Muscle layer of colon (tissue), 2 donors: ENCODE measurements at regions not wholly inside any gene's neighbourhood (a gene's known extent, or its start where the extent isn't known, plus 50 kb on each side); places are given as distances from the start of the nearest gene placed in this dataset.

Experiments
- H3K27ac ChIP-seq: one replicate; pipeline ENCODE4 v1.7.0; 2013; ENCODE audit warnings: low read depth, mild to moderate bottlenecking, low read length, moderate library complexity
- H3K27me3 ChIP-seq, 2 donors: one replicate each; pipeline ENCODE4 v1.7.0; 2013; ENCODE audit warnings: low read length in 2 of 2, mild to moderate bottlenecking in 2 of 2; ENCODE audit not compliant: insufficient read depth in 2 of 2, control insufficient read depth in 1 of 2
- H3K36me3 ChIP-seq: one replicate; pipeline ENCODE4 v1.7.0; 2013; ENCODE audit warnings: mild to moderate bottlenecking, low read length; ENCODE audit not compliant: insufficient read depth
- H3K4me1 ChIP-seq: one replicate; pipeline ENCODE4 v1.7.0; 2013; ENCODE audit warnings: mild to moderate bottlenecking, low read length; ENCODE audit not compliant: insufficient read depth
- H3K4me3 ChIP-seq, 2 donors: one replicate each; pipeline ENCODE4 v1.7.0; 2013; ENCODE audit warnings: low read length in 2 of 2, low read depth in 1 of 2, mild to moderate bottlenecking in 1 of 2, moderate library complexity in 1 of 2
- H3K9ac ChIP-seq: one replicate; pipeline ENCODE4 v1.7.0; 2013; ENCODE audit warnings: low read length
- H3K9me3 ChIP-seq: one replicate; pipeline ENCODE4 v1.7.0; 2013; ENCODE audit warnings: mild to moderate bottlenecking, low read length
- donor health status: abdominal sarcoma.
- donor health status: Adenocarcinoma of cecum.

GRCh38 chr10:56745490-56745889 lies 384.4 kb upstream of the ZWINT start:
- no peak overlapping the region for H3K9ac ChIP-seq
- no peaks in the 10 kb centered on the region for H3K4me1 ChIP-seq
- H3K4me3 ChIP-seq, result no peak overlapping the region
- no peaks in the 10 kb centered on the region for H3K27me3 ChIP-seq
- H3K27ac ChIP-seq, result no peak overlapping the region
- no peaks in the 10 kb centered on the region for H3K9me3 ChIP-seq
- no peaks in the 10 kb centered on the region for H3K36me3 ChIP-seq

GRCh38 chr10:56728349-56728748 lies 367.3 kb upstream of the ZWINT start:
- no peaks in the 10 kb centered on the region for H3K4me1 ChIP-seq
- no peak overlapping the region for H3K4me3 ChIP-seq
- H3K9me3 ChIP-seq, result no peaks in the 10 kb centered on the region
- no peak overlapping the region for H3K9ac ChIP-seq
- no peaks in the 10 kb centered on the region for H3K36me3 ChIP-seq
- H3K27me3 ChIP-seq, result no peaks in the 10 kb centered on the region
- no peak overlapping the region for H3K27ac ChIP-seq

- no peaks in the 10 kb centered on the region for H3K4me1 ChIP-seq
- H3K36me3 ChIP-seq, result no peaks in the 10 kb centered on the region
- H3K4me3 ChIP-seq, result no peak overlapping the region
- H3K9ac ChIP-seq, result no peak overlapping the region
- H3K27me3 ChIP-seq, result no peaks in the 10 kb centered on the region
- H3K27ac ChIP-seq, result no peak overlapping the region
- no peaks in the 10 kb centered on the region for H3K9me3 ChIP-seq
Observed at GRCh38 chr10:56722912-56723311, 361.9 kb upstream of the ZWINT start.

- no peaks in the 10 kb centered on the region for H3K27me3 ChIP-seq
- H3K4me1 ChIP-seq, result no peaks in the 10 kb centered on the region
- H3K36me3 ChIP-seq, result no peaks in the 10 kb centered on the region
- no peak overlapping the region for H3K9ac ChIP-seq
- no peak overlapping the region for H3K4me3 ChIP-seq
- no peak overlapping the region for H3K27ac ChIP-seq
- H3K9me3 ChIP-seq, result no peaks in the 10 kb centered on the region
Observed at GRCh38 chr10:56715262-56715661, 354.2 kb upstream of the ZWINT start.

GRCh38 chr10:56698506-56698905 lies 337.4 kb upstream of the ZWINT start:
- Histone ChIP-seq H3K4me1 (no peaks in the 10 kb centered on the region), H3K27ac (no peak overlapping the region), H3K36me3 (no peaks in the 10 kb centered on the region), H3K4me3 (no peak overlapping the region), H3K27me3 (no peaks in the 10 kb centered on the region), H3K9ac (no peak overlapping the region), H3K9me3 (no peaks in the 10 kb centered on the region)

GRCh38 chr10:56679578-56679977 lies 318.5 kb upstream of the ZWINT start:
- Histone ChIP-seq H3K27me3 (no peaks in the 10 kb centered on the region), H3K4me1 (no peaks in the 10 kb centered on the region), H3K27ac (no peak overlapping the region), H3K36me3 (no peaks in the 10 kb centered on the region), H3K9ac (no peak overlapping the region), H3K4me3 (no peak overlapping the region), H3K9me3 (no peaks in the 10 kb centered on the region)

GRCh38 chr10:56662765-56663447 lies 301.8 kb upstream of the ZWINT start:
- no peaks in the 10 kb centered on the region for H3K36me3 ChIP-seq
- H3K4me3 ChIP-seq, result no peak overlapping the region
- no peak overlapping the region for H3K9ac ChIP-seq
- H3K4me1 ChIP-seq, result no peaks in the 10 kb centered on the region
- H3K27me3 ChIP-seq, result no peaks in the 10 kb centered on the region
- H3K27ac ChIP-seq, result no peak overlapping the region
- H3K9me3 ChIP-seq, result no peaks in the 10 kb centered on the region

GRCh38 chr10:56653289-56653688 lies 292.2 kb upstream of the ZWINT start:
- Histone ChIP-seq H3K27ac (no peak overlapping the region), H3K36me3 (no peaks in the 10 kb centered on the region), H3K4me1 (no peaks in the 10 kb centered on the region), H3K9me3 (peaks cover 3% of the 10 kb centered on the region), H3K9ac (no peak overlapping the region), H3K4me3 (no peak overlapping the region), H3K27me3 (no peaks in the 10 kb centered on the region)

GRCh38 chr10:56646329-56647111 lies 285.5 kb upstream of the ZWINT start:
- Histone ChIP-seq H3K9ac (no peak overlapping the region), H3K27ac (no peak overlapping the region), H3K4me1 (no peaks in the 10 kb centered on the region), H3K36me3 (no peaks in the 10 kb centered on the region), H3K27me3 (no peaks in the 10 kb centered on the region), H3K4me3 (no peak overlapping the region), H3K9me3 (no peaks in the 10 kb centered on the region)

- H3K4me3 ChIP-seq, result no peak overlapping the region
- H3K9ac ChIP-seq, result no peak overlapping the region
- H3K9me3 ChIP-seq, result no peaks in the 10 kb centered on the region
- H3K36me3 ChIP-seq, result no peaks in the 10 kb centered on the region
- H3K4me1 ChIP-seq, result no peaks in the 10 kb centered on the region
- H3K27me3 ChIP-seq, result no peaks in the 10 kb centered on the region
- no peak overlapping the region for H3K27ac ChIP-seq
Observed at GRCh38 chr10:56633876-56634452, 272.9 kb upstream of the ZWINT start.

- Histone ChIP-seq H3K4me3 (no peak overlapping the region), H3K9me3 (no peaks in the 10 kb centered on the region), H3K27me3 (no peaks in the 10 kb centered on the region), H3K4me1 (no peaks in the 10 kb centered on the region), H3K9ac (no peak overlapping the region), H3K36me3 (no peaks in the 10 kb centered on the region), H3K27ac (no peak overlapping the region)
Observed at GRCh38 chr10:56632537-56632936, 271.5 kb upstream of the ZWINT start.
